ENCODE measurements at regions not wholly inside any gene's neighbourhood (a gene's known extent, or its start where the extent isn't known, plus 50 kb on each side); places are given as distances from the start of the nearest gene placed in this dataset.

- H3K9me3 ChIP-seq (replicated peaks; ENCODE audit: control insufficient read depth, insufficient read depth, low read depth, low read length), result no peaks in the 10 kb centered on the region; the same call in 1 of the 2 replicates
- POLR2A ChIA-PET, result no interaction called here
- no peaks in the 10 kb centered on the region for H3K36me3 ChIP-seq (ENCODE audit: control insufficient read depth, insufficient read depth, low read length)
- TF ChIP-seq ZNF589 (CRISPR knock-in tag; IDR thresholded peaks at IDR 0.05; ENCODE audit: low read depth) (no peak), ARID2 (IDR thresholded peaks at IDR 0.05) (no peak), KLF6 (CRISPR knock-in tag; IDR thresholded peaks at IDR 0.05; ENCODE audit: borderline replicate concordance) (no peak), ZC3H8 (IDR thresholded peaks at IDR 0.05) (no peak), RCOR1 (IDR thresholded peaks at IDR 0.05; ENCODE audit: borderline replicate concordance in 1 of 2, low read depth in 2 of 2, low read length in 2 of 2) (no peak), ELF1 (tag; IDR thresholded peaks at IDR 0.05) (no peak), ERF (CRISPR knock-in tag; IDR thresholded peaks at IDR 0.05) (no peak), STAT5A (IDR thresholded peaks at IDR 0.05; ENCODE audit: borderline replicate concordance, low read length) (no peak), NBN (IDR thresholded peaks at IDR 0.05; ENCODE audit: low read depth) (no peak), E2F3 (CRISPR knock-in tag; IDR thresholded peaks at IDR 0.05) (no peak)
- TF ChIP-seq, protein P1, sequence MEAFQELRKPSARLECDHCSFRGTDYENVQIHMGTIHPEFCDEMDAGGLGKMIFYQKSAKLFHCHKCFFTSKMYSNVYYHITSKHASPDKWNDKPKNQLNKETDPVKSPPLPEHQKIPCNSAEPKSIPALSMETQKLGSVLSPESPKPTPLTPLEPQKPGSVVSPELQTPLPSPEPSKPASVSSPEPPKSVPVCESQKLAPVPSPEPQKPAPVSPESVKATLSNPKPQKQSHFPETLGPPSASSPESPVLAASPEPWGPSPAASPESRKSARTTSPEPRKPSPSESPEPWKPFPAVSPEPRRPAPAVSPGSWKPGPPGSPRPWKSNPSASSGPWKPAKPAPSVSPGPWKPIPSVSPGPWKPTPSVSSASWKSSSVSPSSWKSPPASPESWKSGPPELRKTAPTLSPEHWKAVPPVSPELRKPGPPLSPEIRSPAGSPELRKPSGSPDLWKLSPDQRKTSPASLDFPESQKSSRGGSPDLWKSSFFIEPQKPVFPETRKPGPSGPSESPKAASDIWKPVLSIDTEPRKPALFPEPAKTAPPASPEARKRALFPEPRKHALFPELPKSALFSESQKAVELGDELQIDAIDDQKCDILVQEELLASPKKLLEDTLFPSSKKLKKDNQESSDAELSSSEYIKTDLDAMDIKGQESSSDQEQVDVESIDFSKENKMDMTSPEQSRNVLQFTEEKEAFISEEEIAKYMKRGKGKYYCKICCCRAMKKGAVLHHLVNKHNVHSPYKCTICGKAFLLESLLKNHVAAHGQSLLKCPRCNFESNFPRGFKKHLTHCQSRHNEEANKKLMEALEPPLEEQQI (IDR thresholded peaks at IDR 0.05), result no peak
- TF ChIP-seq, protein P2, sequence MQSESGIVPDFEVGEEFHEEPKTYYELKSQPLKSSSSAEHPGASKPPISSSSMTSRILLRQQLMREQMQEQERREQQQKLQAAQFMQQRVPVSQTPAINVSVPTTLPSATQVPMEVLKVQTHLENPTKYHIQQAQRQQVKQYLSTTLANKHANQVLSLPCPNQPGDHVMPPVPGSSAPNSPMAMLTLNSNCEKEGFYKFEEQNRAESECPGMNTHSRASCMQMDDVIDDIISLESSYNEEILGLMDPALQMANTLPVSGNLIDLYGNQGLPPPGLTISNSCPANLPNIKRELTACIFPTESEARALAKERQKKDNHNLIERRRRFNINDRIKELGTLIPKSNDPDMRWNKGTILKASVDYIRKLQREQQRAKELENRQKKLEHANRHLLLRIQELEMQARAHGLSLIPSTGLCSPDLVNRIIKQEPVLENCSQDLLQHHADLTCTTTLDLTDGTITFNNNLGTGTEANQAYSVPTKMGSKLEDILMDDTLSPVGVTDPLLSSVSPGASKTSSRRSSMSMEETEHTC (IDR thresholded peaks at IDR 0.05), result no peak
- TF ChIP-seq, protein P3, sequence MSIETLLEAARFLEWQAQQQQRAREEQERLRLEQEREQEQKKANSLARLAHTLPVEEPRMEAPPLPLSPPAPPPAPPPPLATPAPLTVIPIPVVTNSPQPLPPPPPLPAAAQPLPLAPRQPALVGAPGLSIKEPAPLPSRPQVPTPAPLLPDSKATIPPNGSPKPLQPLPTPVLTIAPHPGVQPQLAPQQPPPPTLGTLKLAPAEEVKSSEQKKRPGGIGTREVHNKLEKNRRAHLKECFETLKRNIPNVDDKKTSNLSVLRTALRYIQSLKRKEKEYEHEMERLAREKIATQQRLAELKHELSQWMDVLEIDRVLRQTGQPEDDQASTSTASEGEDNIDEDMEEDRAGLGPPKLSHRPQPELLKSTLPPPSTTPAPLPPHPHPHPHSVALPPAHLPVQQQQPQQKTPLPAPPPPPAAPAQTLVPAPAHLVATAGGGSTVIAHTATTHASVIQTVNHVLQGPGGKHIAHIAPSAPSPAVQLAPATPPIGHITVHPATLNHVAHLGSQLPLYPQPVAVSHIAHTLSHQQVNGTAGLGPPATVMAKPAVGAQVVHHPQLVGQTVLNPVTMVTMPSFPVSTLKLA (conservative IDR thresholded peaks at IDR 0.05), result no peak
- intact Hi-C loops (cut with micrococcal nuclease), result no loop called here
- H3K4me1 ChIP-seq (replicated peaks in 1 of 2; ENCODE audit: control insufficient read depth in 2 of 2, insufficient read depth in 2 of 2, low read length in 2 of 2), result no peaks in the 10 kb centered on the region
- ATAC-seq (no peak), FAIRE-seq (no peak), DNase-seq (ENCODE audit: extremely low read depth in 1 of 4, low spot score in 3 of 4) (no peak)
- BruUV-seq (replicated peaks), result no TSS peak
- no peaks in the 10 kb centered on the region for H3K79me2 ChIP-seq (ENCODE audit: control insufficient read depth, insufficient read depth, low read length)
- no peak overlapping the region for H3K4me2 ChIP-seq (ENCODE audit: insufficient read depth, low read length)
- H3K9ac ChIP-seq (ENCODE audit: insufficient read depth in 1 of 2, low read depth in 2 of 2, low read length in 2 of 2), result no peak overlapping the region
- H4K20me1 ChIP-seq (replicated peaks; ENCODE audit: control insufficient read depth, insufficient read depth, low read length), result no peaks in the 10 kb centered on the region
- in situ Hi-C loops (cut with MboI), result no loop called here
- 0% methylated on average over 2 of the region's 2 CpGs for WGBS (ENCODE audit: insufficient coverage, low coverage, missing lambda C conversion rate)
- no peaks in the 10 kb centered on the region for H3K27me3 ChIP-seq (ENCODE audit: control insufficient read depth in 2 of 2, insufficient read depth in 2 of 2, low read length in 2 of 2)
- H3K27ac ChIP-seq (ENCODE audit: extremely low read depth, low read depth, low read length), result no peak overlapping the region
- H3K4me3 ChIP-seq, result no peak overlapping the region
- CTCF ChIA-PET (ENCODE audit: low intra/inter-chr PET ratio), result no interaction called here
- H3K9me1 ChIP-seq (ENCODE audit: control insufficient read depth, insufficient read depth, low read length), result no peaks in the 10 kb centered on the region
- H2AFZ ChIP-seq (ENCODE audit: low read depth, low read length), result no peak overlapping the region
Observed at GRCh38 chr2:185161701-185162100, 563.4 kb downstream of the ZNF804A start.
